ENCODE measurements at regions not wholly inside any gene's neighbourhood (a gene's known extent, or its start where the extent isn't known, plus 50 kb on each side); places are given as distances from the start of the nearest gene placed in this dataset.

- H3K27me3 ChIP-seq (ENCODE audit: control insufficient read depth, insufficient read depth, low read length): no peaks in the 10 kb centered on the region
- H3K9me3 Mint-ChIP-seq: no peaks in the 10 kb centered on the region
- H3K27ac ChIP-seq (ENCODE audit: insufficient read depth, low read length, poor library complexity, severe bottlenecking): no peak overlapping the region
- no peak for DNase-seq
- no peaks in the 10 kb centered on the region for H3K4me1 Mint-ChIP-seq
- no peak overlapping the region for H3K4me3 ChIP-seq (ENCODE audit: low read depth, low read length)
- H3K27me3 Mint-ChIP-seq: no peaks in the 10 kb centered on the region
- no peaks in the 10 kb centered on the region for H3K36me3 Mint-ChIP-seq
- no peaks in the 10 kb centered on the region for H3K4me1 ChIP-seq (ENCODE audit: control insufficient read depth, insufficient read depth, low read length, poor library complexity, severe bottlenecking)
- H3K27ac Mint-ChIP-seq: no peak overlapping the region
- no peaks in the 10 kb centered on the region for H3K9me3 ChIP-seq (ENCODE audit: control insufficient read depth in 2 of 2, low read length in 2 of 2)
- no peaks in the 10 kb centered on the region for H3K36me3 ChIP-seq (ENCODE audit: control insufficient read depth, insufficient read depth, low read length)
- H3K4me3 Mint-ChIP-seq: no peak overlapping the region
- no peak for ATAC-seq (ENCODE audit: low read depth in 2 of 2)
Observed at GRCh38 chr3:5488771-5489170, 301.3 kb downstream of the EDEM1 start.

GRCh38 chr3:5489536-5489935 lies 302.0 kb downstream of the EDEM1 start:
- no peak for ATAC-seq (ENCODE audit: low read depth in 2 of 2)
- H3K36me3 Mint-ChIP-seq: no peaks in the 10 kb centered on the region
- no peak overlapping the region for H3K27ac ChIP-seq (ENCODE audit: insufficient read depth, low read length, poor library complexity, severe bottlenecking)

GRCh38 chr3:5494905-5495519 lies 307.5 kb downstream of the EDEM1 start:
- H3K9me3 Mint-ChIP-seq: peaks cover 0 to 4% (median 0%) of the 10 kb centered on the region in 7 donors
- no peak overlapping the region for H3K4me3 Mint-ChIP-seq
- no peaks in the 10 kb centered on the region for H3K4me1 Mint-ChIP-seq
- no peak for DNase-seq
- no peaks in the 10 kb centered on the region for H3K36me3 Mint-ChIP-seq
- ATAC-seq (ENCODE audit: low read depth in 2 of 2): no peak
- H3K27ac Mint-ChIP-seq: no peak overlapping the region
- Histone ChIP-seq H3K9me3 (ENCODE audit: control insufficient read depth in 2 of 2, low read length in 2 of 2) (no peaks in the 10 kb centered on the region), H3K27ac (ENCODE audit: insufficient read depth, low read length, poor library complexity, severe bottlenecking) (no peak overlapping the region), H3K36me3 (ENCODE audit: control insufficient read depth, insufficient read depth, low read length) (no peaks in the 10 kb centered on the region), H3K4me1 (ENCODE audit: control insufficient read depth, insufficient read depth, low read length, poor library complexity, severe bottlenecking) (no peaks in the 10 kb centered on the region), H3K4me3 (ENCODE audit: low read depth, low read length) (no peak overlapping the region), H3K27me3 (ENCODE audit: control insufficient read depth, insufficient read depth, low read length) (no peaks in the 10 kb centered on the region)
- peaks cover 8% of the 10 kb centered on the region for H3K27me3 Mint-ChIP-seq

More at GRCh38 chr3:5489536-5489935, 302.0 kb downstream of the EDEM1 start:
- no peaks in the 10 kb centered on the region for H3K36me3 ChIP-seq (ENCODE audit: control insufficient read depth, insufficient read depth, low read length)
- Mint-ChIP-seq H3K27me3 (no peaks in the 10 kb centered on the region), H3K4me3 (no peak overlapping the region), H3K9me3 (no peaks in the 10 kb centered on the region), H3K4me1 (no peaks in the 10 kb centered on the region), H3K27ac (no peak overlapping the region)
- no peak overlapping the region for H3K4me3 ChIP-seq (ENCODE audit: low read depth, low read length)
- no peaks in the 10 kb centered on the region for H3K9me3 ChIP-seq (ENCODE audit: control insufficient read depth in 2 of 2, low read length in 2 of 2)
- DNase-seq: no peak
- H3K27me3 ChIP-seq (ENCODE audit: control insufficient read depth, insufficient read depth, low read length): no peaks in the 10 kb centered on the region
- H3K4me1 ChIP-seq (ENCODE audit: control insufficient read depth, insufficient read depth, low read length, poor library complexity, severe bottlenecking): no peaks in the 10 kb centered on the region

GRCh38 chr3:5497497-5497896 lies 310.0 kb downstream of the EDEM1 start:
- Histone ChIP-seq H3K4me3 (ENCODE audit: low read depth, low read length) (no peak overlapping the region), H3K4me1 (ENCODE audit: control insufficient read depth, insufficient read depth, low read length, poor library complexity, severe bottlenecking) (no peaks in the 10 kb centered on the region), H3K9me3 (ENCODE audit: control insufficient read depth in 2 of 2, low read length in 2 of 2) (no peaks in the 10 kb centered on the region), H3K36me3 (ENCODE audit: control insufficient read depth, insufficient read depth, low read length) (no peaks in the 10 kb centered on the region), H3K27ac (ENCODE audit: insufficient read depth, low read length, poor library complexity, severe bottlenecking) (no peak overlapping the region), H3K27me3 (ENCODE audit: control insufficient read depth, insufficient read depth, low read length) (no peaks in the 10 kb centered on the region)
- H3K27ac Mint-ChIP-seq: no peak overlapping the region
- no peaks in the 10 kb centered on the region for H3K4me1 Mint-ChIP-seq
- DNase-seq (no peak), ATAC-seq (ENCODE audit: low read depth in 2 of 2) (no peak)
- H3K4me3 Mint-ChIP-seq: no peak overlapping the region
- H3K9me3 Mint-ChIP-seq: peaks cover 0 to 4% (median 0%) of the 10 kb centered on the region in 7 donors
- no peaks in the 10 kb centered on the region for H3K36me3 Mint-ChIP-seq
- H3K27me3 Mint-ChIP-seq: peaks cover 8% of the 10 kb centered on the region

GRCh38 chr3:5498981-5499380 lies 311.5 kb downstream of the EDEM1 start:
- no peak for DNase-seq

GRCh38 chr3:5499404-5499803 lies 311.9 kb downstream of the EDEM1 start:
- peaks cover 8% of the 10 kb centered on the region for H3K27me3 Mint-ChIP-seq
- no peak overlapping the region for H3K4me3 Mint-ChIP-seq
- no peaks in the 10 kb centered on the region for H3K4me1 Mint-ChIP-seq
- DNase-seq (no peak), ATAC-seq (ENCODE audit: low read depth in 2 of 2) (no peak)
- H3K27ac Mint-ChIP-seq: no peak overlapping the region
- Histone ChIP-seq H3K36me3 (ENCODE audit: control insufficient read depth, insufficient read depth, low read length) (no peaks in the 10 kb centered on the region), H3K27me3 (ENCODE audit: control insufficient read depth, insufficient read depth, low read length) (no peaks in the 10 kb centered on the region), H3K4me1 (ENCODE audit: control insufficient read depth, insufficient read depth, low read length, poor library complexity, severe bottlenecking) (no peaks in the 10 kb centered on the region), H3K27ac (ENCODE audit: insufficient read depth, low read length, poor library complexity, severe bottlenecking) (no peak overlapping the region), H3K9me3 (ENCODE audit: control insufficient read depth in 2 of 2, low read length in 2 of 2) (no peaks in the 10 kb centered on the region), H3K4me3 (ENCODE audit: low read depth, low read length) (no peak overlapping the region)
- no peaks in the 10 kb centered on the region for H3K36me3 Mint-ChIP-seq
- H3K9me3 Mint-ChIP-seq: peaks cover 0 to 9% (median 0%) of the 10 kb centered on the region in 7 donors

More at GRCh38 chr3:5498981-5499380, 311.5 kb downstream of the EDEM1 start:
- H3K4me3 ChIP-seq (ENCODE audit: low read depth, low read length): no peak overlapping the region
- Mint-ChIP-seq H3K36me3 (no peaks in the 10 kb centered on the region), H3K27me3 (peaks cover 8% of the 10 kb centered on the region), H3K27ac (no peak overlapping the region), H3K9me3 (peaks cover 0 to 9% (median 0%) of the 10 kb centered on the region in 7 donors), H3K4me1 (no peaks in the 10 kb centered on the region), H3K4me3 (no peak overlapping the region)
- H3K27me3 ChIP-seq (ENCODE audit: control insufficient read depth, insufficient read depth, low read length): no peaks in the 10 kb centered on the region
- no peaks in the 10 kb centered on the region for H3K36me3 ChIP-seq (ENCODE audit: control insufficient read depth, insufficient read depth, low read length)
- H3K27ac ChIP-seq (ENCODE audit: insufficient read depth, low read length, poor library complexity, severe bottlenecking): no peak overlapping the region
- H3K4me1 ChIP-seq (ENCODE audit: control insufficient read depth, insufficient read depth, low read length, poor library complexity, severe bottlenecking): no peaks in the 10 kb centered on the region
- ATAC-seq (ENCODE audit: low read depth in 2 of 2): no peak
- H3K9me3 ChIP-seq (ENCODE audit: control insufficient read depth in 2 of 2, low read length in 2 of 2): no peaks in the 10 kb centered on the region

- no peaks in the 10 kb centered on the region for H3K36me3 Mint-ChIP-seq
- H3K4me3 ChIP-seq (ENCODE audit: low read depth, low read length): no peak overlapping the region
- no peak overlapping the region for H3K27ac ChIP-seq (ENCODE audit: insufficient read depth, low read length, poor library complexity, severe bottlenecking)
- DNase-seq: no peak
- H3K4me1 ChIP-seq (ENCODE audit: control insufficient read depth, insufficient read depth, low read length, poor library complexity, severe bottlenecking): no peaks in the 10 kb centered on the region
- no peak for ATAC-seq (ENCODE audit: low read depth in 2 of 2)
- no peak overlapping the region for H3K27ac Mint-ChIP-seq
- peak overlapping the region in 1 of 4 donors; percentile 58 for H3K4me3 Mint-ChIP-seq
- H3K9me3 Mint-ChIP-seq: peaks cover 2 to 12% (median 8%) of the 10 kb centered on the region in 7 donors
- no peaks in the 10 kb centered on the region for H3K36me3 ChIP-seq (ENCODE audit: control insufficient read depth, insufficient read depth, low read length)
- no peaks in the 10 kb centered on the region for H3K27me3 Mint-ChIP-seq
- no peaks in the 10 kb centered on the region for H3K27me3 ChIP-seq (ENCODE audit: control insufficient read depth, insufficient read depth, low read length)
- no peaks in the 10 kb centered on the region for H3K4me1 Mint-ChIP-seq
- H3K9me3 ChIP-seq (ENCODE audit: control insufficient read depth in 2 of 2, low read length in 2 of 2): no peaks in the 10 kb centered on the region
Observed at GRCh38 chr3:5503136-5503535, 315.6 kb downstream of the EDEM1 start.

GRCh38 chr3:5504135-5504534 lies 316.6 kb downstream of the EDEM1 start:
- ATAC-seq (ENCODE audit: low read depth in 2 of 2): no peak
- Mint-ChIP-seq H3K4me1 (no peaks in the 10 kb centered on the region), H3K27ac (no peak overlapping the region), H3K27me3 (no peaks in the 10 kb centered on the region), H3K4me3 (no peak overlapping the region), H3K36me3 (no peaks in the 10 kb centered on the region), H3K9me3 (peaks cover 2 to 20% (median 8%) of the 10 kb centered on the region in 7 donors)
- Histone ChIP-seq H3K27me3 (ENCODE audit: control insufficient read depth, insufficient read depth, low read length) (no peaks in the 10 kb centered on the region), H3K27ac (ENCODE audit: insufficient read depth, low read length, poor library complexity, severe bottlenecking) (no peak overlapping the region), H3K4me1 (ENCODE audit: control insufficient read depth, insufficient read depth, low read length, poor library complexity, severe bottlenecking) (no peaks in the 10 kb centered on the region), H3K4me3 (ENCODE audit: low read depth, low read length) (no peak overlapping the region), H3K36me3 (ENCODE audit: control insufficient read depth, insufficient read depth, low read length) (no peaks in the 10 kb centered on the region), H3K9me3 (ENCODE audit: control insufficient read depth in 2 of 2, low read length in 2 of 2) (no peaks in the 10 kb centered on the region)
- no peak for DNase-seq

All from CD4-positive, CD25-positive, alpha-beta regulatory T cell (primary cell).